HG03135 (cell line): ENCODE measurements at regions not wholly inside any gene's neighbourhood (a gene's known extent, or its start where the extent isn't known, plus 50 kb on each side); places are given as distances from the start of the nearest gene placed in this dataset.

Source experiments
- ATAC-seq: cut with Tn5 transposase; IDR thresholded peaks from one replicate; pipeline ENCODE4 v1.9.1; 2021; ENCODE audit warnings: mild to moderate bottlenecking, moderate library complexity; ENCODE audit not compliant: unreplicated experiment

GRCh38 chr10:111967547-111967946, 216.0 kb downstream of the GPAM start:
- no peak for ATAC-seq

GRCh38 chr10:111968647-111969046, 214.9 kb downstream of the GPAM start:
- ATAC-seq, result no peak

- ATAC-seq, result no peak
These were observed 213.5 kb downstream of the GPAM start for GRCh38 chr10:111970111-111970510.

- no peak for ATAC-seq
These were observed 211.5 kb downstream of the GPAM start for GRCh38 chr10:111972109-111972508.

- no peak for ATAC-seq
These were observed 210.3 kb downstream of the GPAM start for GRCh38 chr10:111973306-111973705.

- no peak for ATAC-seq
These were observed 209.7 kb downstream of the GPAM start for GRCh38 chr10:111973826-111974225.

- ATAC-seq, result no peak
These were observed 209.2 kb downstream of the GPAM start for GRCh38 chr10:111974325-111974724.

- ATAC-seq, result no peak
These were observed 207.0 kb downstream of the GPAM start for GRCh38 chr10:111976557-111976956.

- ATAC-seq, result no peak
These were observed 199.5 kb downstream of the GPAM start for GRCh38 chr10:111984057-111984456.

GRCh38 chr10:111986079-111986478, 197.5 kb downstream of the GPAM start:
- no peak for ATAC-seq

- no peak for ATAC-seq
These were observed 194.9 kb downstream of the GPAM start for GRCh38 chr10:111988646-111989045.

- ATAC-seq, result no peak
These were observed 194.2 kb downstream of the GPAM start for GRCh38 chr10:111989136-111989911.

GRCh38 chr10:111990734-111991133, 192.8 kb downstream of the GPAM start:
- ATAC-seq, result no peak

GRCh38 chr10:111993321-111993720, 190.2 kb downstream of the GPAM start:
- no peak for ATAC-seq

- no peak for ATAC-seq
These were observed 189.6 kb downstream of the GPAM start for GRCh38 chr10:111993872-111994426.

- peak; percentile 97 for ATAC-seq
These were observed 187.5 kb downstream of the GPAM start for GRCh38 chr10:111996103-111996502.

GRCh38 chr10:111998728-111999127, 184.8 kb downstream of the GPAM start:
- ATAC-seq, result no peak

GRCh38 chr10:111999205-111999914, 184.2 kb downstream of the GPAM start:
- no peak for ATAC-seq

GRCh38 chr10:111999915-112000302, 183.7 kb downstream of the GPAM start:
- no peak for ATAC-seq

GRCh38 chr10:112000466-112000865, 183.1 kb downstream of the GPAM start:
- ATAC-seq, result no peak

GRCh38 chr10:112002206-112002605, 181.4 kb downstream of the GPAM start:
- no peak for ATAC-seq

GRCh38 chr10:112004075-112004474, 179.5 kb downstream of the GPAM start:
- no peak for ATAC-seq
